Stimulated activated CD8-positive, alpha-beta memory T cell treated with anti-CD3 and anti-CD28 coated beads, Interleukin-7, amount 100 ng/mL, for 4 hours (primary cell): ENCODE measurements at regions not wholly inside any gene's neighbourhood (a gene's known extent, or its start where the extent isn't known, plus 50 kb on each side); places are given as distances from the start of the nearest gene placed in this dataset.
"Not testable (repeated sequence)": the region's sequence is repeated elsewhere in the genome, so short reads cannot be mapped to it uniquely, and the experiment has no call there.

Experiments
- DNase-seq, 2 donors: peaks; one replicate each; pipeline ENCODE4 v3.0.0-alpha.2; 2020; ENCODE audit warnings: low read depth in 2 of 2

GRCh38 chr5:130724658-130725057, 440.4 kb downstream of the HINT1 start:
- DNase-seq: no peak

GRCh38 chr5:130720355-130720754, 444.7 kb downstream of the HINT1 start:
- DNase-seq: no peak

- no peak for DNase-seq
Observed at GRCh38 chr5:130715541-130715940, 449.5 kb downstream of the HINT1 start.

- DNase-seq: no peak
Observed at GRCh38 chr5:130714200-130714599, 450.9 kb downstream of the HINT1 start.

- DNase-seq: no peak
Observed at GRCh38 chr5:130712324-130712723, 452.7 kb downstream of the HINT1 start.

GRCh38 chr5:130710596-130710995, 454.5 kb downstream of the HINT1 start:
- no peak for DNase-seq

GRCh38 chr5:130708754-130709153, 456.3 kb downstream of the HINT1 start:
- DNase-seq: no peak

- DNase-seq: no peak
Observed at GRCh38 chr5:130706696-130707095, 458.4 kb downstream of the HINT1 start.

GRCh38 chr5:130705368-130705767, 459.7 kb downstream of the HINT1 start:
- DNase-seq: no peak

- no peak for DNase-seq
Observed at GRCh38 chr5:130693509-130693908, 471.5 kb downstream of the HINT1 start.

- DNase-seq: no peak
Observed at GRCh38 chr5:130692770-130693169, 472.3 kb downstream of the HINT1 start.

- no peak for DNase-seq
Observed at GRCh38 chr5:130689831-130690230, 475.2 kb downstream of the HINT1 start.

GRCh38 chr5:130687085-130687733, 477.8 kb downstream of the HINT1 start:
- DNase-seq: no peak

GRCh38 chr5:130678637-130679036, 486.4 kb downstream of the HINT1 start:
- DNase-seq: no peak

GRCh38 chr5:130666462-130666861, 498.6 kb downstream of the HINT1 start:
- no peak for DNase-seq

- no peak for DNase-seq
Observed at GRCh38 chr5:130652176-130652575, 512.9 kb downstream of the HINT1 start.

GRCh38 chr5:130651440-130651839, 513.6 kb downstream of the HINT1 start:
- no peak for DNase-seq

- DNase-seq: no peak
Observed at GRCh38 chr5:130643321-130643720, 521.7 kb downstream of the HINT1 start.

GRCh38 chr5:130642461-130642860, 522.6 kb downstream of the HINT1 start:
- no peak for DNase-seq

GRCh38 chr5:130627145-130627544, 537.9 kb downstream of the HINT1 start:
- no peak for DNase-seq

GRCh38 chr5:130624805-130625204, 540.3 kb downstream of the HINT1 start:
- DNase-seq: no peak

- no peak for DNase-seq
Observed at GRCh38 chr5:130616161-130616560, 548.9 kb downstream of the HINT1 start.

- DNase-seq: no peak
Observed at GRCh38 chr5:130605234-130605633, 559.8 kb downstream of the HINT1 start.

- not testable (repeated sequence) for DNase-seq
Observed at GRCh38 chr5:130596647-130597046, 568.4 kb downstream of the HINT1 start.
